ENCODE measurements at regions not wholly inside any gene's neighbourhood (a gene's known extent, or its start where the extent isn't known, plus 50 kb on each side); places are given as distances from the start of the nearest gene placed in this dataset.

DNA sequence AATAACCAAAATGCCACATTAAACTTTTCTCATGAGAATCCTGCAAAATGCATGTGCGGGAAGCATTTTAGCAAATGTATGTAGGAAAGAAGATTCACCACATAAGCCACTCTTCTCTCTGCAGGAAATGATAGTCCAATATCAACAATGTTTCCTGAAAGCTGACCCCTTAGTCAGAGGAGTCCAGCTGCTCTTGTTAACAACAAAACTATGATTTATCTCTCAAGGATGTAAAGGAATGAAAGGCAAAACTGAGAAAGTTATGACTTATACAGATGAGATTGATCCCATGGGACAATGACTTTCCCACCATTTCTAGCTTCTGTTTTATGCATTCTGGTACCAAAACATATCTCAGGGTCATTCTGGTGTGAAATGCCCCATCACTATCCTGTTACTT is 125.0 kb upstream of the EDNRA start:
- no peak for DNase-seq (ENCODE audit: low spot score)

DNA sequence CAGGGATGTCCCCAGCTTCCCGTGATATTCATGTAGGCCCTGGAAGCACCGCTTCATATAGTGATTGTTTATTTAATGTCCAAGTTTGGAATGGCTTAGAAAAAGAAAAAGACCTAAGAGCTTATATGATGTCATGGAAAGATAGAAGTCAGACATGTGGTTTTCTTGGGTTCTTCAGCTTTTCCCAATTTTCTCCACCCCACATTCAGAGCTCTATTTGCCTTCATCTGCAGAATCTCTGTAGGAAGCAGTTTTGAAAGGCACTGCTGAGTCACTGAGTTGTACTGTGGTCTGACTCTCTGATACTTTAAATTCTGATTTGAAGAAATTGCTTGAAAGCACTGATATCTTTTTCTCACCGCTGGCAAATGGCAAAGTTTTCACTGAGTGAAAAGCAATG is 120.6 kb upstream of the EDNRA start:
- no peak for DNase-seq (ENCODE audit: low spot score)

DNA sequence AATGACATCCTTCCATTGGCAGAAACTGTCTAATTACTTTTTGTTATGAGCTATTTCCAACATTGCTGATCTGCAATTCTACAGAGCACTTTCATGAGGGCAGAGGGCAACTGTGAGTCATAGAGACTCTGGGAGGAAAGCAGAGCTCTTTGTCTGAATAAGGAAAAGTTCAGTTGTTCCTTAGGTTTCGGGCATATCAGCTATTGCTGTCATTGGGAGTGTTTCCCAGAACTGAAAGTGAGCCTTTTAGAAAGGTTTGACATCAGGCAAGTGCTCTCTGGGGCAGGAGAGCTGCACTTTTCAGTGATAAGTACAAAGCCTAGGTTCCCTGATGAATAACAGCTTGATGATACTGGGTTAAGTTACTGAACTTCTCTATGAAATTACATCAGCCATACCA is 119.2 kb upstream of the EDNRA start:
- no peak for DNase-seq (ENCODE audit: low spot score)

DNA sequence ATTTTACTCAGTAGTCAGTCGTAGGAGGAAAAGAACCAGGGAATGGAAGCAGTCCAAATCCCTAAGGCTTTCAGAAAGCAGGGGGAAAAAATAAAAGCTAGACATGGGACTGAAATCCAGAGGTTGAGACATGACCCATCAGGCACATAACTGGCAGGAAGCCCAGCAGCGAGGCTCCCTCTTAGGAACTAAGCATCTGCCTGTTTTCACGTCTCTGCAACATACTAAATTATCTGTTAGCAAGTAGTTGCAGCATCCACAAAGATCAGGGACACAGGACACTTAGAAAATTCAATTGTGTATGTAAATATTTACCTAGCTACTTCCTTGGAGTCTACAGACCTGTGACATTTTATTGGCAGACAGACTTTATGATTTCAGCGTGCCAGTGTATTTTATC is 118.0 kb upstream of the EDNRA start:
- no peak for DNase-seq (ENCODE audit: low spot score)

DNA sequence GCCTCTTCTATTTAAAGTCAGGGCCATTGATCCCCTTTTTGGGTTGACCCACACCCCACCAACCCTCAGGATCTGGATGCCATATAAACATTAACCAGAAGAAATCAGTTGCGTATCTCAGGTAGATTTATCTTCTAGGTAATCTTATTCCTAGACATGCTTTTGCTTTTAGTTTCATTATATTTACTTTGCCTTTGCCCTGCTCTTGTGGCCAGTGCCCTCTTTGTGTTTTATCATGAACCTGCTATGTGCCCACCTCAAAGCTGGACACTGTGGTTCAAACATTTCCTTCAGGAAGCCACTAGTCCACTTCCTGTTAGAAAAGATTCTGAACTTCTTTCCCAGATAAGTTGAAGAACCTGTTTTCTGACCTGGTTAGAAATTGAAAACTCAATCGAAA is 117.4 kb upstream of the EDNRA start:
- no peak for DNase-seq (ENCODE audit: low spot score)

DNA sequence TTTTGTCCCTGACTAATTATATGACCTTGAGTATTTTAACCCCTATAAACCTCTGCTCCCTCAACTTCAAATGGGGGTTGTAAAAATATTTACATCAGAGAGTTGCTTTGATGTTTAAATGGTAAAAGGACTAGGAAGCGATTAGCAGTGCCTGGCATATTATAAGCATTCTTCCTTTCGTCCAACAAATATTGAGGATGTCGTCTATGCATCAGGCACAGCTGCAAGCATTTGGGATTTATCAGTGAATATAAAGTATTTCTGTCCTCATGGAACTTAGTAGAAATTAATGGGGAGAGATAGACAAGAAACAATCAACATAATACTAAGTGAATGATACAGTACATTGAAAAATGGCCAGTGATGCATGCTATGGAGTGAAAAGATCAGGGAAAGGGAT is 115.5 kb upstream of the EDNRA start:
- no peak for DNase-seq (ENCODE audit: low spot score)

DNA sequence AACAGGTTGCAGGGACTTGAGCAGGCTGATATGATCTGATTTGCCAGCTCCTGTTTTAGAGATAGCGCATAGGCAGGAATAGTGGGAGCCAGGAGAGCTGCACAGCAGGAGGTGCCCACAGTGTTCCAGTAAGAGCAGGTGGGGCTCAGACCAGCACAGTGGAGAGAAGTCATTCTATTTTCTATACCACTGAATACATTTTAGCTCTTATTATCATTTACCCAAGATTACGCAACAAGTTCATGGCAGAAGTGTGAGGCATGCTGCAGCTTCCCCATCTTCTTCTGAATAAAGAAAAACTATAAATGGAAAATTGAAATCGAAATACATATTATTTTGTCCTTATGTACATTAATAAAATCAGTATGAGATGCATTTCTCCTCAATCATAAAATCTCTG is 114.7 kb upstream of the EDNRA start:
- DNase-seq (ENCODE audit: low spot score) = no peak

DNA sequence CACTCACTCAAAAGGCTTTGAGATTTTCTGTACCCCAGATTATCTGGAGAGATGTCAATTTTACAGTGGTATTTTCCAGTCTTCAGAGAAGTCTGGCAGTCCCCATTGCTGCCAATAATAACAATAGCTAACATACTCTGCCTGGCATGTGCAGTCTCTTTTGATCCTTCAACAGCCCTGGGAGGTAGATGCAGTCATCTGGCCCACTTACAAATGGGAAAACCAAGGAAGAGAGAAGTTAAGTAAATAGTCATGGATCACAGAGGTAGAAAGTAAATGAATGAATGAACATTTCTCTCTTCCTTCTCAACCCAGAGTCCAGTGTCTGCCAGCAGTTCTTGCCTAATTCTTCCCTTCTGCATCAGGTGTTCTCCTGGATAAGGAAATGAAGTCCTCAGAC is 113.0 kb upstream of the EDNRA start:
- DNase-seq (ENCODE audit: low spot score) = no peak

DNA sequence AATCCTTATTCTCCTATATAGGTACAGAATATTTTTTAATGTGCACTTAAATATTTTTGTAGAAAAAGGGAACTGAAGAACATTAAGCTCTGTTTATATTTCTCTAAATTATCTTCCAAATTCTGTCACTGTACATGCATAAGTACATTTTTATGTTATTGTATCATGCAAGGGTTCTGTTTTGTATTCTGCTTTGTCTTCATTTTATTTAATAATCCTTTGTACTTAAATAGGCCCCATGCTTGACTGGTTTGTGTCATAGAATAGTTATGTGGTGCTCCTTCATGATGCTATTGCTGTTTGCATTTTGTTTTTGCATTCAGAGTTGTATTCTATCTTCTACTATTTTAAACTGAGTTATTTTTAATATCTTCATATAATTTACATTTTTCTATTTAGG is 111.9 kb upstream of the EDNRA start:
- DNase-seq (ENCODE audit: low spot score) = no peak

DNA sequence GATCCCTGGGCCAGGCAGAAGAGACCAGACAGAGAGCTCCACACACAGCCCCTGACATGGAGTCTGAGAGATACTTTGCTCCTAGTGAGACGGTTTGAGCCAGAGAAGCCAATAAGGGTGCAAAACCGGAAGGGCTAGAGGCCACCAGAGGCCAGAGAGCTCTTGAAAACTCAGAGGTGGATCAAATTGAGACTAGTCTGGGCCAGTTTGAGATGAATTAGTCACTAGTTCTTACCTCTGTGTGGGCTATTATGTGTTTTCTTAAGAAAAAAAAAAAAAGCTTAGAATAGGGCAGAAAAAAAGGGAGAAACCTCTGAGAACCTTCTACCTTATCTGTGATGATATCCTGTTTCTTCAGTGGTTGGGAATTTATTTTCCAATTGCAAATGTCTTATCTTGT is 110.4 kb upstream of the EDNRA start:
- DNase-seq (ENCODE audit: low spot score) = no peak

DNA sequence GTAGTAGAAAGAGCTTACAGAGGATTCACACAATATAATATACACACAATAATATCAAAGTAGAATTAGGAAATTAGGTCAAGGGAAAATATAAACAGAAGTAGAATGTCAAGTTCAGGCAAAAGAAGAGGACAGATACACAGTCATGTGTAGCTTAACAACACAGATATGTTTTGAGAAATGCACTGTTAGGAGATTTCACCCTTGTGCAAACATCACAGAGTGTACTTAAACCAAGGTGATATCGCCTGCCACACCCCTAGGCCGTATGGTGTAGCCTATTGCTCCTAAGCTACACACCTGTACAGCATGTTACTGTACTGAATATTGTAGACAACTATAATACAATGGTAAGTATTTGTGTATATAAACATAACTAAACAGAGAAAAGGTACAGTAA is 110.0 kb upstream of the EDNRA start:
- DNase-seq (ENCODE audit: low spot score) = no peak

DNA sequence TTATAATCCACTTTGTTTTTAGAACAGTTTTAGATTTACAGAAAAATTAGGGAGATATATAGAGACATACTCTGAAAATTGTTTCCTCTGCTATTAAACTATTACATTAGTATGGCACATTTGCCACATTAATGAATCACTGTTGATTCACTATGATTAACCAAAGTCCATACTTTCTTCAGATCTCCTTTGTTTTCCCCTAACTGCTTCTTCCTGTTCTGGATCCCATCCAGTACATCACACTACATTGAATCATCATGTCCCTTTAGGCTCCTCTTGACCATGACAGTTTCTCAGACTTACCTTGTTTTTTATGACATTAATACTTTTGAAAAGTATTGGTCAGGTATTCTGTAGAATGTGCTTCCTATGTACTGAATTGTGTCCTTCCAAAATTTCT is 109.2 kb upstream of the EDNRA start:
- no peak for DNase-seq (ENCODE audit: low spot score)

DNA sequence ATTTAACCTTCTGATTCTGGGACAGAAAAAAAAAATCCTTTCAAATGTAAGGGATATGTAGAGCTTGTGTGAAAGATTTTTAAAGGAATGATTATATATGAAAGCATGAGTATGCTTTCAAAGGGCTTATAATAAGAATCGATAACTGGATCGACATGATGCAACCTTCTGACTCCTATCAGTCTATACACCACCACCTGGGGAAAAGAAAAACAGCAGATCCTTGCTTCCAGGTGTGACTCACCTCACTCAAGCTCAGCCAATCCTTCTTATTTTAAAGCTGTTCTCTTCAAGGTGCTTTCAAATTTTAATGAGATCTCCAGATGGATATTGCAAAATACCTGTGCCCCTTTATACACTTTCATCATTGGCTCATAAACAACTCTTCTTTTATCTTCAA is 102.1 kb upstream of the EDNRA start:
- DNase-seq (ENCODE audit: low spot score) = no peak

DNA sequence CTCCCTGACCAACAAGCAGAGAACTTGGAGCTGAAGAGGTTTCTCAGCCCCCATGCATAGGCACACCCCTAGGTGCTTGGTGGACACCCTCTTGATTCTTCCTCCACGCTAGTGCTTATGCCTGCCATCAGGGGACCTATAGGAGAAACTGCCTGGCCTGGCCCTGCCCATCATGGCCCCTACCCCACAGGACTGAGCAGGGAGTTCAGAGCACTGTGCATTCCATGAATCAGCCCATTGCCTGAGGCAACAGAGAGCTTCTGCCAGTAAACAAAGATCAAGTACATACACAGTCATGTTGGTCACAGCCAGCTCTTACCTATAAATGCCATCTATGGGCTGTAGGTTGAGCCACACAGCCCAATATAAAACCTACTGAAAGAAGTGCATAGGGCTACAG is 99.1 kb upstream of the EDNRA start:
- no peak for DNase-seq (ENCODE audit: low spot score)

DNA sequence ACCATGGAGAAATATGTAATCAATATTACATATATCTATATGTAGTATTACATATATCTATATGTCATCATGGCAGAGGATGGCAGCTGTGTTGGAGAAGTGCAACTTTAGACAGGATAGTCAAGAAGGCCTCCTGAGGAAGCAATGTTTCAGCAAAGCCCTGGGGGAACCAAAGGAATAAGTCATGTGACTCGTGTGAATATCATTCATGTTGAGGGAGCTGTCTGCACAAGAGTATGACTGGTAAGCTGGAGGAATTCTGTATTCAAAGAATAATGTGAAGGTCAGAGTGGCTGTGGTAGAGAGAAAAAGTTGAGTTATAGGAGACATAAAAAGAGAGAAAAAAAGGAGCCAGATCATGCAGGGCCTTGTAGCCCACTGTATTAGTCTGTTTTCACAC is 92.9 kb upstream of the EDNRA start:
- DNase-seq (ENCODE audit: low spot score) = no peak

DNA sequence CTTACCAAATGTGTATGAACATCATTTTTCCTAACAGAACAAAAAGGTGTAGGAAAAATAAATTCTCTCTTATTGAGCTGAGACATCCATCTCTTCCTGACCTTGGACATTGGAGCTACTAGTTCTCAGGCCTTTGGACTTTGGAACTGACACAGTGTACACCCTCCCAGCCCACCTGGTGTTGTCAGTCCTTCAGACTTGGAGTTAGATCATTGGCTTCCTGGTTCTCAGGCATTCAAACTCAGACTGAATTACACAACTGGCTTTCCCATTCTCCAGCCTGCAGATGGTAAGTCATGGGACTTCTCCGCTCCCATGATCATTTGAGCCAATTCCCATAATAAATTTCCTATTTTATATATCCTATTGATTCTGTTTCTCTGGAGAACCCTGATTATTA is 84.8 kb upstream of the EDNRA start:
- DNase-seq (ENCODE audit: low spot score) = no peak

DNA sequence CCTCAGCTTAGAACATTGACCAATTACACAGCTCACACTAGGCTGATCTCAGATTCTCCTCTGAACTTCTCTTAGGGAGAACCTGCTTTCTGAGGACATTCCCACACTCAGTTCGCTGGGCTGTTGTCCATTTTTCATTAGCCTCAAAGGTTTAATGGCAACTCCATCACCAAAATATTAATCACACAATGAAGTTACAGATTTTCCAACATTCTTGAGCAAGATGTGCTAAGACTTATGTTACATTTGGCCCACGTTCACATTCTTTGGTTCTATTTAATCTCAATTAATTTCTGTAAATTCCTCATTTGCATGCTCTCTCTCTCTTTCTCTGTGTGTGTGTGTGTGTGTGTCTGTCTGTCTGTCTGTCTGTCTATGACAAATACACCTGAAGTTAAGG is 82.3 kb upstream of the EDNRA start:
- no peak for DNase-seq (ENCODE audit: low spot score)

DNA sequence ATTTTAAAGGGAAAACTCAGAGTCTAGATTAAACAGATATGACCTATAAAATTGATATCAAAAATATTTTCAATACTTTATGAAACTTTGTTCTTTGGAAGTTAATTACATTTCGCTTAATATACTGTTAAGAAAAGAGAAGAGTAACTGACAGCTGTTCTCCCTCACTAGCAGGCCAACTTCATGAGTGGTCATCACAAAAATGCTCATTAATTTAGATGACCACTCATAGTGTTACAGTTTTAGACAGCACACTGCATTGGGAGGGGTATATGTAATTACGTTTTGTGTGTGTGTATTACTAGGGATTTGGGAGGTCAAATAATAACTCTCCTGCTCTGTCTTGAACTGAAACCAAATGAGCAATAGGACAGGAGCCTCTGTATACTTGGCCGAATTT is 80.2 kb upstream of the EDNRA start:
- no peak for DNase-seq (ENCODE audit: low spot score)

DNA sequence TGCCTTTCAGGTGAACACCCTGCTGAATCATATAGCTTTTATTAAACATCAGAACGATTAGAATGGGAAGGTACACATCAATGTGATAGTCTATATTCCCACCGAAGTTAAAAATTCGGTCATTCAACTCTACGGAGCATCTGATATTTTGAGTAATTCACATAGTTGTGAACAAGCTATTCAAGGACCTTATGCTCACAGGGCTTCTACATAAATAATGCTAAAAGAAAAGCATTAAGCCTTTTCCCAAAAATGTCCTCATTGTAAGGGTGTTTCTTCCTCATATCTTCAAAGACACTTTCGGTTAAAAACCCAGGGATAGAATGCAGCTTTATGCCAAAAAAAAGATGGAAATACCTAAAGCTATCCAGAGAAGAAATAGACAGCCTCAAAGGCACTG is 79.7 kb upstream of the EDNRA start:
- no peak for DNase-seq (ENCODE audit: low spot score)

DNA sequence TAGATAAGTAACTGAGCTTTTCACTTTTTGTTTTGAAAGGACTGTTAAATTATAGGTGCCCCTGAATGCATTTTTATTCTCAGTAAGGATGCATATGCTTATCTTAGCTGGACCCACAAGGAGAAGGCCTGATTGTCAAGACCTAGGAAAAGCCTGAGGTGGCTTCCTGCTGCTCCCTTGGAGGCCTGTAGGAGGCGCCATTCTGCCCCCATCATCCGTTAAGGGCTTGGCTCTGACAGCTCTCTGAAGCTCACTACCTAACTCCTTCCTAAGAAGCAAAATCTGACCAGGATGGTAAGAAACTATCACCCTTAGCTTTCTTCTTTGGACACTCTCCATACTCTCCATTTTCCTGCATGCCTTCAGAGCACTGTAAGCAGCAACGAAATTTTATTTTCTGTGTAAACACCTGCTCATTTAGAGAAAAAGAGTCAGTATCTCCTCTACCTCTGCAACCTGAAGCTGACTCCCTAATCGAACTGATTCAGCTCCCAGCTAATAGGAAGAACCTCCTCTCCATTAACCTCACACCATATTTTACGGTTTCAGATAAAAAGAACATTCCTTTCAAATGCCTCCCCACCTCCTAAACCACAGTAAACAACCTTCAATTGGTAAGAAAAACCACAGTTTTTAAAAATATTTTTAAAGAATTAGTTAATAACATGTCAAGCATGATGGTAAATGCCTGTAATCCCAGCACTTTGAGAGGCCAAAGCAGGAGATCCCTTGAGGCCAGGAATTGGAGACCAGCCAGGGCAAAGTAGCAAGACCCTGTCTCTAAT is 73.4 kb upstream of the EDNRA start:
- peak; percentile 18 for DNase-seq (ENCODE audit: low spot score)

DNA sequence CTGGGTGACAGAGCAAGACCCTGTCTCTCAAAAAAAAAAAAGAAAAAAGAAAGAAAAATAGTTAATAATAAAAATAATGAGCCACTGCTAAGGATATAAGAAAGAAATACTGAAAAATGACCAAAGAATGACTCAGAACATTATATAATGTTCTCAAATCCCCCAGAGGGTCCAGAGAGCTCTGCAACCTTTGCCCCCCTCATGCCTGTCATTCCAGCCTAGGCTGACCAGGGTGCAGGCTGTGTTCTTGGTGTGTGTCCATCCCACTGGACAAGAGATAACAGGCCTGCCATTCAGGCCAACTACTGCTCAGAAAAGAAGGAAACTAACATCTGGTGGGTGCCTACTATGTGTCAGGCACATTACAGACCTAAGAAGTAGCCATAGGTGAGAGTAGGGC is 72.7 kb upstream of the EDNRA start:
- no peak for DNase-seq (ENCODE audit: low spot score)

DNA sequence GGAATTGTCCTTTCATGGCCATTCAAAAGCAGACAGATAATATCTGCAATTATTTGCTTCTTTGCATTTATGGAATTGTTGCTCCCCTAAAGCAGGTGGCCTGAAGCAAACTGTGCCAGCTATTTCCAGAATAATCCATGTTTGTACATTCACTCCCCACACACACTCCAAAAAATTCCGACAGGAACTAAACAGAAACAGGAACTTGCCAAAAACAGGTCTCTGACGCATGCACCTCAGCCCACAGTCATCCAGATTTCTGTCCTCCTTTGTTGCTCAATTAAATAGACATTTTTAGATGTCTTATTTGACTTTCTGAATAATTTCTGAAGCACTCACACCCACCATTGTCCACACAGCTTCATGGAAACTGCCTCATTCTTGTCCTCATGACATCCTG is 71.5 kb upstream of the EDNRA start:
- no peak for DNase-seq (ENCODE audit: low spot score)

DNA sequence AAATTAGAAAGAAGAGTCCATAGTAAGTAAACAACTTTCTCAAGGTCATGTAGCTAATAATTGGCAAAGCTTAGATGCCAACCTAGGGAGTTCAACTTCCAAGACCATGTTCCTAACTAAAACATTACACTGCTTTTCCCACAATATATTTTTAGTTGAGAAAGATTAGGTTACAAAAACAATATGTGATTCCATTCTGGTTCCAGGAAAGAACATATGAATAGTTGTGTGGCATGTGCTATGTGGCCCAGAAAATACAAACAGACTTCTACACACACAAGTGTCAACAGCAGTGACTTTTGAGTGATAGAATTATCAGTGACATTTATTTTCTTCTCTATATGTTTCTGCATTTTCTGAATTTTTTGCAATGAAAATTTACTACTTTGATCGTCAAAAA is 62.7 kb upstream of the EDNRA start:
- DNase-seq (ENCODE audit: low spot score) = no peak

DNA sequence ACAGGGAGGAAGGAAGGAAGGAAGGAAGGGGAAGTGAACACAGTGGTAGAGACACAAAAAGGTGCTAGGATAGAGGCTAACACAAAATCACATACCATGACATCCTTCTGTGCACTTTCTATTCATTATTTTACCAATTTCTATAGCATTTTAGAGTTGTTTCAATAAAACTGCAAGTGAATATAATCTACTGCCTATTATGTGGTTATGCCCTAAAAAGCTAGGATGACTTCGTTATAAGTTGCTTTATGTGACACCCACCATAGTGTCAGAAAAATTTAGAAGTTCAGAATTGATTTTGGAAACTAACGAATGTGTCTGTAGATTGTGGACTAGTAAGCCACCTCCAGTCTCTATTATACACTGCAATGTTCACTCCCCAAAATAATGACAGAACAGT is 59.4 kb upstream of the EDNRA start:
- no peak for DNase-seq (ENCODE audit: low spot score)

DNA sequence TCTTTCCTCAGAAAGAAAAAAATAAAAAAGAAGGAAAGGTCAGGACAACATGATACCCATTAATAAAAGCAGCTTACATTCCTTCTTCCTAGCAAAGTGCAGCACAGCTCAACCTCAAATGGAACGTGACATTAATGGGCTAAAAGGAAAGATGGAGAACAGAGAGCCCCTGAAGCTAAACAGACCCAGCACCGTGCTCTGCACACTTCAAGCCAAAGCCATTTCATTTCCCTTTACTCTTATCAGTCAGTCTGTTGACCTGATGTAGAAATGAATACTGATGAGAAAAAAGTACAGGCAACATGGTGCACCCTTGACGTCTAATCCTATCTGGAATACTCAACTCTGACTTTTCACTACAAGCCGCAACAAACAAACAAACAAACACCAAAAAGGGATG is 57.7 kb upstream of the EDNRA start:
- DNase-seq (ENCODE audit: low spot score) = no peak

All from NAMALWA (cell line).